Endometrial microvascular endothelial cells (primary cell): ENCODE measurements at regions not wholly inside any gene's neighbourhood (a gene's known extent, or its start where the extent isn't known, plus 50 kb on each side); places are given as distances from the start of the nearest gene placed in this dataset.
"Not testable (repeated sequence)": the region's sequence is repeated elsewhere in the genome, so short reads cannot be mapped to it uniquely, and the experiment has no call there.

Experiments
- in situ Hi-C: cut with HindIII; loops from 2 replicates; pipeline ENCODE4 v1.10.0; 2017; ENCODE audit warnings: low sequenced_read_pairs, low pct_unique_long_range_greater_than_20kb; ENCODE audit errors: inconsistent ontology term

DNA sequence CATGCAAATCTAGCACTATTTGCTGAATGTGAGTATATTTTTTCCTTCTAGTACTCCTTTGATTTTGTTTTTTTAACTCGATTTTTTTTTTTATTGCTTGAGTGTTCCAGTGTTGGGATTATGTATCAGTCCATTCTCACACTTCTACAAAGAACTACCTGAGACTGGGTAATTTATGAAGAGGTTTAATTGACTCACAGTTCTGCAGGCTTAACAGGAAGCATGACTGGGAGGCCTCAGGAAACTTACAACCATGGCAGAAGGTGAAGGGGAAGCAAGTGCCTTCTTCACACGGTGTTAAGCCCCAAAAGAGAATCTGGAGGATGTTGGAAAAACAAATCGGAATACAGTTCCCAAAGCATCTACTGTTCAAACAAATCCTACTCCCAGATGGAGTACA, 69.1 kb downstream of the ZNF518B start:
- in situ Hi-C loops: not testable (repeated sequence)

- in situ Hi-C loops: no loop called here
Observed at GRCh38 chr4:10385994-10386394, 71.2 kb downstream of the ZNF518B start.

DNA sequence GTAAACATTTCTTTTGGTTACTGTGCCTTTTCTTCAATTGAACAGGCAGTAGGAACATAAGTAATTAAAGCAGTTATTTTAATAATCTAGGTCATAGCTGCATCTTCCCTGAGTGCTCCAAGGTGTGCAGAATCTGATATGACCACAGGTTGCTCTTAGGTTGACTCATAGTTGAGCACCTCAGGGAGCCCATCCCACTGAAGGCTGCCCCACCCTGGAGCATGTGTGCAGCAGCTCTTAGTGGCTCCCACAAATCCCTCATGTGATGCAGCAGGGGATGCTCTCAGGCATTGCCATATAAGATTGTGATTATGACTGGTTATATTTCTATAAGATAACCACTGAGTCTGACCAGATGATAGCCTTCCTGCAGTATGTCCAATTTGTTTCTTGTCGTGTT, 72.3 kb downstream of the ZNF518B start:
- in situ Hi-C loops: no loop called here

GRCh38 chr4:10383417-10383816, 73.8 kb downstream of the ZNF518B start:
- in situ Hi-C loops: no loop called here

DNA sequence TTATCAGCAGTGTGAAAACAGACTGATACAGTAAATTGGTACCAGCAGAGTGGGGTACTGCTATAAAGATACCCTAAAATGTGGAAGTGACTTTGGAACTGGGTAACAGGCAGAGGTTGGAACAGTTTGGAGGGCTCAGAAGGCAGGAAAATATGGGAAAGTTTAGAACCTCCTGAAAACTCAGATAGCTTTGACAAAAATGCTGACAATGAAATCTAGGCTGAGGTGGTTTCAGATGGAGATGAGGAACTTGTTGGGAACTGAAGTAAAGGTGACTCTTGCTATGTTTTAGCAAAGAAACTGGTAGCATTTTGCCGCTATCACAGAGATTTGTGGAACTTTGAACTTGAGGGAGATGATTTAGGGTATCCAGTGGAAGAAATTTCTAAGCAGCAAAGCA, 75.1 kb downstream of the ZNF518B start:
- in situ Hi-C loops: not testable (repeated sequence)

DNA sequence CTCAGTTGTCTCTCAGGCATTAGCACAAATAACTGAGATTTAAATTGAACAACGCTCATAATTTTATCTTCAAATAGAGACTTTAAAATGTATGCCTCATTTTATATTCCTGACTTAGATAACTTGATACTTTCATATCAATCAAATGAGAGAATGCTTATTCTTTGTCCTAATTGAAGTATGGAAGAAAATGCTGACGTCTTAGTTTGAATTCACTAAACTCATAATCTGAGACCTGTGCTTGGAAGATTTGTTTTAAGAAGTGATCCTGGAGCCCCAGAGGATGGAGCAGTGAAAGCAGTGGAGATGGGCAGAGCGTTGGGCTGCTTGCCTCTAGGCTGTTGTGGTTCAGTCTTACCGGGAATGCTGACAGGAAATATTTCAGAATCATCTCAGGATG, 76.1 kb downstream of the ZNF518B start:
- in situ Hi-C loops: no loop called here

DNA sequence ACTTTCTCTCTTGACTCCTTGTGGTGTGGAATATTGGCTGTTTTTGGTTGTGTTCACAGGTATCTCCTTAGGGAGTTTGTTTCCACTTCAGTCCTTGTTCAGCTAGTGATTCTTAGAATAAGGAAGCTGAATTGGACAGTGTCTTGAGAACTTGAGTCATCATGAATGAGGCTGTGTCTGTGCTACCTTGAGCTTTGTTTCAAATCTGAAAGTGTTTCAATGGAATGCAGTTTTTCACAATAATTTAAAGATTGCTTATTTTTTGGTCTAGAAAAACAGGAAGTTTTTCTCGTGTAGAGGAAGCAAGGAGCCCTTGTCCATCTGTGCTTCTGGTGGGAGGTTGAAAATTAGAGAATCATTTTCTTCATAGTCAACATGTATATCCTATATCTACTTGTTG, 76.5 kb downstream of the ZNF518B start:
- in situ Hi-C loops: no loop called here

- in situ Hi-C loops: no loop called here
Observed at GRCh38 chr4:10371869-10372471, 85.3 kb downstream of the ZNF518B start.

DNA sequence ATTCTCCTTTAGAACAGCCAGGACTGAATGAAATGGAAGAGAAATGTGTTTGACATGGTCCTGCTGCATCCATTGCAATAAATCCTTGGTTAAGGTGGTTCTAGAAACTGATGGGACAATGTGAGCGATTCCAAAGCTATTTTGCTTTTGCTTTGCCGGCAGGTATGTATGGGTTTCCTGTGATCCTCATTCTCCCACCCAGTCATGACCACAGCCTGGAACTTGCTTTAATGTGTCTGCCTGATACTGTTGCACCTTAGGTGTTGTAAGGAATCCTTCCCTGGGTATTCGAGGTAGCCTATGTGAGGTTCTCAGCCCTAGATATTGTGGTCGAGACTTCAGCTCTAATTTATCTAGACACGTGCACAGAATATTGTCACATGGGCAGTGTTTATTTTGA, 86.1 kb downstream of the ZNF518B start:
- in situ Hi-C loops: no loop called here

GRCh38 chr4:10369517-10369916, 87.7 kb downstream of the ZNF518B start:
- in situ Hi-C loops: no loop called here

GRCh38 chr4:10366628-10367027, 90.6 kb downstream of the ZNF518B start:
- in situ Hi-C loops: no loop called here

DNA sequence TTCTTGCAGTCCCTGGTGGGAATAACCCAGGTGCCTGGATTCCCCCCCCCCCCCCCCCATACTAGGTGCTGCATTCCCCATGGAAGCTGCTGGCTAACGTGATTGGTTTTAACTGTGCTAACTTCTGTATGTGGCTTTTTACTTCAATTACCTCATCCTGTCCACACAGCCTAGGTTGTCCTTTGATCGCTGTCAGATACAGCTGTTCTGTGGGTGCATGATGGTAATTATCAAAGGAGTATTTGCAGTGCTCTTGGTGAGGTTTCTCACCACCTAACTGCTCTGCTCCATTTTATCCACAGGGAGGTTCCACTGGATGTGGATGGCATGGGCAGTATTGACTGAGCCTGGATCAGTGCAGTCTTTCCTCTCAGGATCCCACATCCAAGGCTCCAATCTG, 93.0 kb downstream of the ZNF518B start:
- in situ Hi-C loops: no loop called here

- in situ Hi-C loops: no loop called here
Observed at GRCh38 chr4:10354746-10355145, 102.5 kb downstream of the ZNF518B start.

- in situ Hi-C loops: no loop called here
Observed at GRCh38 chr4:10354225-10354624, 103.0 kb downstream of the ZNF518B start.

DNA sequence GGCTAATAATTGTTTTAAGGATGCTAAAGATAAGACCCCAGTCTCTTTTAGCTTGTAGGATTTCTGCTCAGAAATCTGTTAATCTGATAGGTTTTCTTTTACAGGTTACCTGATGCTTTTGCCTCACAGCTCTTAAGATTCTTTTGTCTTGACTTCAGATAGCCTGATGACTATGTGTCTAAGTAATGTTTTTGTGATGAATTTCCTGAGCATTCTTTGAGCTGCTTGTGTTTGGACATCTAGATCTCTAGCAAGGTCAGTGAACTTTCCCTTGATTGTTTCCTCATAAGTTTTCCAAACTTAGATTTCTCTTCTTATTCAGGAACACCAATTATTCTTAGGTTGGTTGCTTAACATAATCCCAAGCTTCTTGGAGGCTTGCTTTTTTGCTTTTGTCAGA, 104.1 kb downstream of the ZNF518B start:
- in situ Hi-C loops: no loop called here

GRCh38 chr4:10348241-10348640, 109.0 kb downstream of the ZNF518B start:
- in situ Hi-C loops: no loop called here

- in situ Hi-C loops: no loop called here
Observed at GRCh38 chr4:10347815-10348214, 109.4 kb downstream of the ZNF518B start.

GRCh38 chr4:10347281-10347795, 109.9 kb downstream of the ZNF518B start:
- in situ Hi-C loops: no loop called here

DNA sequence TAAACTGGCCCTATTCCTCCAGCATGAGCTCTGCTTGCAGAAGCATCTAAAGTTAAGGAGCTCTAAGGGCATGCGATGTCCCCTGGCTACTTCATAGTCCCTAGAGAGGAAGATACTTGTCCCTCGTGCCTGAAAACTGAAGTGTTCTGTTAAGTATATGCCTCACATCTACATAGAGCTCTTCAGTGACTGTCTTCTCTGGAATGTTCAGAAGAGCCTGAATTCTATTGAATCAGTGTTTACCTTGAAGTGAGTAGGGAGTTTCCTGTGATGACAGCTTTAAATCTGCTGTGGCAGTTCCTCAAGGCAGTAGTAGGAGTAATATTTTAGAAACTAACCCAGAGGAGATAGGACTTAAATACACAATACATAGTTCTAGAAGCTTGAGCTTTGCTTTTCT, 111.2 kb downstream of the ZNF518B start:
- in situ Hi-C loops: no loop called here

DNA sequence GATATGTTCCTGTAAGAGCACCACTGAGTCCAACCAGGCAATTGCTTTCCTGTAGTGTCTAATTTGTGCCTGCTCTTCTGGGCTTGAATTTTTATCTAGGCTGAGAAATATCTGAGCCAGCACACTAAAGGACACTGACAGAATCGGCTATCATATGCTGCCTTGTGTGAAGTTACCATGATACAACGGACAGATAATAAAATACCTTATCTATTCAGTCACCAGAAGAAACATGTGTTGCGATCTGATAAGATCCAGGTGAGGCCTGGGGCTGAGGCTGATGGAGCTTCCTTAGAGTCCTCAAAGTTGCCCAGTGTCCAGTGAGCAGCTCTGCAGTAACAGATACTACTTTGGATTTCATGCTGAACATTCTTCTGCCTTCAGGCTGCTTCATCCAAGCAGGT, 111.8 kb downstream of the ZNF518B start:
- in situ Hi-C loops: no loop called here

GRCh38 chr4:10344824-10345223, 112.4 kb downstream of the ZNF518B start:
- in situ Hi-C loops: no loop called here
